ENCODE measurements at regions not wholly inside any gene's neighbourhood (a gene's known extent, or its start where the extent isn't known, plus 50 kb on each side); places are given as distances from the start of the nearest gene placed in this dataset.

DNA sequence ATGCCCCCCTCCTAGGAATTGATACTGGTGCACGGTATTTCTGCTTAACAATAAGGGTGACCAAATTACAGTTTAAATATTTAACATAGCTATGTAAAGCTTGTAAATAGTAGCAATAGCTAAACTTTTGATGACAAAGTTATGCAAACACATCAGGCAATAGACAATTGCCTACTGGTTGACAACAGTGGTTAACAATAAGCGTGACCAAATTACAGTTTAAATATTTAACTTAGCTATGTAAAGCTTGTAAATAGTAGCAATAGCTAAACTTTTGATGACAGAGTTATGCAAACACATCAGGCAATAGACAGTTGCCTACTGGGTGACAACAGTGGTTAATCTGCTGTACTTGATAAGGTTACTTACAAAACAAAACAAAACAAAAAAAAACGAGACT is 886.5 kb upstream of the FLRT2 start:
- TF ChIP-seq, protein P1, sequence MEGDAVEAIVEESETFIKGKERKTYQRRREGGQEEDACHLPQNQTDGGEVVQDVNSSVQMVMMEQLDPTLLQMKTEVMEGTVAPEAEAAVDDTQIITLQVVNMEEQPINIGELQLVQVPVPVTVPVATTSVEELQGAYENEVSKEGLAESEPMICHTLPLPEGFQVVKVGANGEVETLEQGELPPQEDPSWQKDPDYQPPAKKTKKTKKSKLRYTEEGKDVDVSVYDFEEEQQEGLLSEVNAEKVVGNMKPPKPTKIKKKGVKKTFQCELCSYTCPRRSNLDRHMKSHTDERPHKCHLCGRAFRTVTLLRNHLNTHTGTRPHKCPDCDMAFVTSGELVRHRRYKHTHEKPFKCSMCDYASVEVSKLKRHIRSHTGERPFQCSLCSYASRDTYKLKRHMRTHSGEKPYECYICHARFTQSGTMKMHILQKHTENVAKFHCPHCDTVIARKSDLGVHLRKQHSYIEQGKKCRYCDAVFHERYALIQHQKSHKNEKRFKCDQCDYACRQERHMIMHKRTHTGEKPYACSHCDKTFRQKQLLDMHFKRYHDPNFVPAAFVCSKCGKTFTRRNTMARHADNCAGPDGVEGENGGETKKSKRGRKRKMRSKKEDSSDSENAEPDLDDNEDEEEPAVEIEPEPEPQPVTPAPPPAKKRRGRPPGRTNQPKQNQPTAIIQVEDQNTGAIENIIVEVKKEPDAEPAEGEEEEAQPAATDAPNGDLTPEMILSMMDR (IDR thresholded peaks at IDR 0.05; ENCODE audit: low read depth, low read length): no peak
- TF ChIP-seq POLR2A (IDR thresholded peaks at IDR 0.05; ENCODE audit: extremely low read depth, insufficient read length): no peak

All from NB4 (cell line).